ENCODE measurements at regions not wholly inside any gene's neighbourhood (a gene's known extent, or its start where the extent isn't known, plus 50 kb on each side); places are given as distances from the start of the nearest gene placed in this dataset.

DNA sequence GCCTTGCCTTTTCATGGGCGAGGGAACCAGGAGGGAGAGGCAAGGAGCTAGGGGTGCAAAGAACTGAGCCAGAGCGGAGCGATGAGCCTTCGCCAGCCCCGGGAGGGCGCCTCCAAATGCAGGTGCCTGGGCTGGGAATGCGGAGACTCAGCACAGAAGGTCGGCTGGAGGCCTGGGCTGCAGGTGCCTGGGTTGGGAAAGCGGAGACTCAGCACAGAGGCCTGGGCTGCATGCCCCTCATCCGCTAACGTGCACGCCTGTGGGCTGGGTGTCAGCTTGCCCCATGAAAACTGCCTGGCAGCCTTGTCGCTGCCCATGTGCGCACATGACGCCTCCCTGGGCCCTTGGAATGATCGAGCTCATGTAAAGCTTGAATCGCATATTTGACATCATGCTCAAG is 51.8 kb downstream of the POM121L12 start:
- no peak for TF ChIP-seq CTCF (IDR thresholded peaks at IDR 0.05)
- Histone ChIP-seq H3K9me3 (peaks cover 10% of the 10 kb centered on the region), H3K4me3 (no peak overlapping the region), H3K36me3 (ENCODE audit: low read depth) (no peaks in the 10 kb centered on the region), H3K4me1 (ENCODE audit: low read depth) (no peaks in the 10 kb centered on the region)
- DNase-seq (peak in 1 of 3 donors; percentile 37), ATAC-seq (no peak)
- intact Hi-C loops (cut with DNase I, micrococcal nuclease) = no loop called here

DNA sequence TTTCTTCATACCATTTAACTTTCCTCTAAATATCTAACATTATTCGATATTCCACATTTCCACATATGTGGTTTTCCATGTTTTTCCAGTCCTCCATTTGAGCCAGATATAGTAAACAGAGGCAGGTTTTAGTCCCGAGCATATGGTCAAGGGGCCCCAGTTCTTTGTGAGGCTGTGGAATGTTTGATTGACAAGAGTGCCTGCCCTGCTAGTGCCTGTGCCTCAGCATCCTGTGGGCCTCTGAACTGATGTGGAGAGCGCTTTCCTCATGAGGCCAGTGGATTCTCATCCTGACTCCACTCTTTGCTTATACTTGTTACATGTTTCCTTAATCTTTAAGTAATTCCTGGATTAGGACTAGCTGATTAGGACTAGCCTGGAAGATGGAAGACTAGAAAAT is 58.8 kb downstream of the POM121L12 start:
- intact Hi-C loops (cut with DNase I, micrococcal nuclease) = no loop called here
- no peak overlapping the region for H3K4me3 ChIP-seq
- no peaks in the 10 kb centered on the region for H3K4me1 ChIP-seq (ENCODE audit: low read depth)
- DNase-seq (no peak), ATAC-seq (no peak)
- no peaks in the 10 kb centered on the region for H3K36me3 ChIP-seq (ENCODE audit: low read depth)
- TF ChIP-seq CTCF (IDR thresholded peaks at IDR 0.05) = no peak
- H3K9me3 ChIP-seq = no peaks in the 10 kb centered on the region

DNA sequence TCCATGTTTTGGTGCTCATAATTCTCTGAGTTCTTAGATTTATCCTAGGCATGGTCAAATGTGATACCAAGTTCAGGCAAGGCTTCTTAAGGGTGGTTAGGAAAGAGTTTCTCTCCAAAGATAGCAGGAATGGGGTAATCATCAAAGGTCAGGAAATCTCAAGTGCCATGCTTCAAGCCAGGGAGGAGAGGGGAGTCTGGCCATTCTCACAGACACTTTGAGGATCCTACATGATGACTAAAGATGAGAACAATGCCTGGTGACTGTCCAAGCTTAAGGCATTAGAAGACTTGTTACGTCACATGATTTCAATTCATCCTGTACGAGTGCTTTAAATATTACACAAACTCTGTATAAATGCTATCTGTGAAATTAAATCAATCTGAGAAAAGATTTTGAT is 59.4 kb downstream of the POM121L12 start:
- TF ChIP-seq CTCF (IDR thresholded peaks at IDR 0.05) = no peak
- DNase-seq (no peak), ATAC-seq (no peak)
- Histone ChIP-seq H3K9me3 (no peaks in the 10 kb centered on the region), H3K4me1 (ENCODE audit: low read depth) (no peaks in the 10 kb centered on the region), H3K4me3 (no peak overlapping the region), H3K36me3 (ENCODE audit: low read depth) (no peaks in the 10 kb centered on the region)
- intact Hi-C loops (cut with DNase I, micrococcal nuclease) = no loop called here

GRCh38 chr7:53095731-53096501 is 60.5 kb downstream of the POM121L12 start:
- no peaks in the 10 kb centered on the region for H3K4me1 ChIP-seq (ENCODE audit: low read depth)
- intact Hi-C loops (cut with DNase I, micrococcal nuclease) = no loop called here
- no peak for TF ChIP-seq CTCF (IDR thresholded peaks at IDR 0.05)
- H3K9me3 ChIP-seq = no peaks in the 10 kb centered on the region
- DNase-seq (no peak), ATAC-seq (no peak)
- no peak overlapping the region for H3K4me3 ChIP-seq
- H3K36me3 ChIP-seq (ENCODE audit: low read depth) = no peaks in the 10 kb centered on the region

DNA sequence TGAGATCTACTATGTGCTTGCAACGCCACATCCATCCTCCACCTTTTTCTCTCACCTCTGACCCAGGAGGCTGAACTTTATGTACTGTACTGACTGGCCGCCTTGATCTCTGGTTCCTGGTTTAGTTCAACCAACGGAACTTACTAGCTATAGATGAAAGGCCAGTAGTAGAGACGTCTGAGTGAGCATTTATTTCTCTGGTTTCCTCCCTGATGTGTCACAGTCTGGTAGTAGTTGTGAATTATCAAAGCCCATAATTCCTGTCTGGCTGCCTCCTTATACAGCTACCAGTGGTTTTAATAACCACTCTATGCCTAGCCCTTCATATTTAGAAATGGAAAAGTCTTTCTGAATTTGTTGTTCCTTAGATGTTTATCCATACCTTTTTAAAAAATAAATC is 64.7 kb downstream of the POM121L12 start:
- Histone ChIP-seq H3K9me3 (peaks cover 5% of the 10 kb centered on the region), H3K36me3 (ENCODE audit: low read depth) (no peaks in the 10 kb centered on the region), H3K4me3 (no peak overlapping the region), H3K4me1 (ENCODE audit: low read depth) (no peaks in the 10 kb centered on the region)
- ATAC-seq (no peak), DNase-seq (no peak)
- intact Hi-C loops (cut with DNase I, micrococcal nuclease) = no loop called here
- TF ChIP-seq CTCF (IDR thresholded peaks at IDR 0.05) = no peak

GRCh38 chr7:53101026-53101425 is 65.6 kb downstream of the POM121L12 start:
- no peak for DNase-seq
- Histone ChIP-seq H3K4me1 (ENCODE audit: low read depth) (no peaks in the 10 kb centered on the region), H3K9me3 (peaks cover 5% of the 10 kb centered on the region), H3K4me3 (no peak overlapping the region), H3K36me3 (ENCODE audit: low read depth) (no peaks in the 10 kb centered on the region)
- intact Hi-C loops (cut with DNase I, micrococcal nuclease) = no loop called here
- no peak for ATAC-seq
- TF ChIP-seq CTCF (IDR thresholded peaks at IDR 0.05) = no peak
